NCI-H446 (cell line): ENCODE measurements at regions not wholly inside any gene's neighbourhood (a gene's known extent, or its start where the extent isn't known, plus 50 kb on each side); places are given as distances from the start of the nearest gene placed in this dataset.

ENCODE experiments used
- DNase-seq, 2 experiments: peaks; one replicate each; lab custom pipeline; 2025; lab: John Stamatoyannopoulos, UW

- DNase-seq, result no peak
These were observed 60.6 kb upstream of the CDK20 start for GRCh38 chr9:88034964-88035363.

GRCh38 chr9:88033359-88033702 lies 59.0 kb upstream of the CDK20 start:
- no peak for DNase-seq

GRCh38 chr9:88028338-88028737 lies 54.0 kb upstream of the CDK20 start:
- DNase-seq, result no peak

GRCh38 chr9:88026118-88026479 lies 51.8 kb upstream of the CDK20 start:
- no peak for DNase-seq

- DNase-seq, result no peak
These were observed 51.2 kb upstream of the CDK20 start for GRCh38 chr9:88025411-88026117.

- no peak for DNase-seq
These were observed 50.6 kb upstream of the CDK20 start for GRCh38 chr9:88024896-88025295.
